Erythroblast (primary cell): ENCODE measurements at regions not wholly inside any gene's neighbourhood (a gene's known extent, or its start where the extent isn't known, plus 50 kb on each side); places are given as distances from the start of the nearest gene placed in this dataset.

ENCODE experiments used
- GATA1 ChIP-seq: IDR thresholded peaks from 2 replicates; pipeline ENCODE4 v1.6.1; 2011; ENCODE audit warnings: low read depth, mild to moderate bottlenecking, control low read depth, low read length, moderate library complexity
- POLR2A ChIP-seq: IDR thresholded peaks from 2 replicates; pipeline ENCODE4 v1.6.1; 2011; ENCODE audit warnings: mild to moderate bottlenecking, low read length

DNA sequence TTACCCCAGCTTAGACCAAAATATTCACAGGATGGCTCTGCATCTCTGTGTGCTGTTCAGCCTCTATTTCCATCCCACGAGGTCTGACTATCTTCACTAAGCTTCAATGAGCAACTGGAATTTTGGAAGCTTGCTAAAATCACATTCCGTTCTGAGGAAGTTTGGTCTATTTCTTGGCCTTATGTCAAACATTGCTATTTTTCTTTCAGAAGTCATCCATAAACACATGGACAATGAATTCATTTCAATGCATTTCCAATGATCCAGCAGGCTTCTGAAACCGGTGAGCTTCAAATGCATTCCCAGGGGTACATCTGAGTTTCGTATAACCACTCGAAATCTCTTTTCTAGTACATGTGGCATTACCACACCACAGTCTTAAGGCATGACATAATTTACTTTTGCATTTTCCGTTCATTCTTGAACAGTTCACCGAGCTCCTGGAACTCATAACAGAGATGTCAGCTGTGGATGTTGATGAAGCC is 294.1 kb upstream of the KAZN start:
- TF ChIP-seq POLR2A (no peak), GATA1 (no peak)
